Glomerular visceral epithelial cell (primary cell): ENCODE measurements at regions not wholly inside any gene's neighbourhood (a gene's known extent, or its start where the extent isn't known, plus 50 kb on each side); places are given as distances from the start of the nearest gene placed in this dataset.
"Not testable (repeated sequence)": the region's sequence is repeated elsewhere in the genome, so short reads cannot be mapped to it uniquely, and the experiment has no call there.

Experiments used
- DNase-seq: peaks from one replicate; pipeline ENCODE4 v3.0.0-alpha.2; 2016; ENCODE audit errors: extremely low spot score

DNA sequence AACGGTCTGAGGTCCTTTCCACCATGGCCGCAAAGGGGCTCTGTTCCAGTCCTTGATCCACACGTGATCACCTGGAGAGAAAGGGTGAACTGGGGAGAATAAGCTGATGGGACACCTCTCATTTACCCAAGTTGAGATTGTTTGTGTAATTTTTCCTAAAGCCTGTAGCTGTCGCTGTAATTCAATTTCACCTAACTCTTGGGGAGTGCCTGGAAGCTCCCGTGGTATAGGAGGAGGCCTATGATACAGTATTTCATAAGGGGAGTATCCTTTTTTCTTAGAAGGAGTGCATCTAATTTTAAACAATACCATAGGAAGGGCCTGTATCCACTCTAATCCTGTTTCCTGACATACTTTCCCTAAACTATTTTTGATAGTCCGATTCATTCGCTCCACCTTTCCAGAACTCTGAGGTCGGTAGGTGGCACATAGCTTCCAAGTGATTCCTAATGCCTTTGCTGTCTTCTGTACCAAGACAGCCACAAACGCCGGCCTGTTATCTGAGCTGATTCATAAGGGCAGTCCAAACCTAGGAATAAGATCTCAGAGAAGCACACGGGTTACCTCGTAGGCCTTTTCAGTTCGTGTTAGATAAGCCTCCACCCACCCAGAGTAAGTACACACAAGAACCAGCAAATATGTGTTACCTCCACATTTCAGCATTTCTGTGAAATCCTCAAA, 78.9 kb upstream of the VEPH1 start:
- not testable (repeated sequence) for DNase-seq

DNA sequence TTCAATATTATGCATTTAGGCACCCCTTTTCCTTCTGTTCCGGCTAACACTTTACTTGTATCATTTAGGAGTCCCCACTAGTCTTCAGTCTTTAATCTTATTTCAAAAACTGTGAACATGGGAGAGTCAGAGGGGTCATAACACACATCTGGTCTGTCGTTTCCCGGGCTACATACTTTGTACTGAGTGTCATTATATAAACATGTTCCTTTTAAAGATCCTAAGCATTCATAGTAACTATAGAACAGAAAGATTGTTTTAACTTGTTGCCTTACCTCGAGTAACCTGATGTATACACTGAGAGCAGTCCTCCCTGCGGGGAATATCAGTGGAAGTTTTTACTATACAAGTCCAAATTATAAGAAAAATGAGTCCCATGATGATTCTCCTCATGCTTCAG, 78.2 kb upstream of the VEPH1 start:
- DNase-seq = no peak

DNA sequence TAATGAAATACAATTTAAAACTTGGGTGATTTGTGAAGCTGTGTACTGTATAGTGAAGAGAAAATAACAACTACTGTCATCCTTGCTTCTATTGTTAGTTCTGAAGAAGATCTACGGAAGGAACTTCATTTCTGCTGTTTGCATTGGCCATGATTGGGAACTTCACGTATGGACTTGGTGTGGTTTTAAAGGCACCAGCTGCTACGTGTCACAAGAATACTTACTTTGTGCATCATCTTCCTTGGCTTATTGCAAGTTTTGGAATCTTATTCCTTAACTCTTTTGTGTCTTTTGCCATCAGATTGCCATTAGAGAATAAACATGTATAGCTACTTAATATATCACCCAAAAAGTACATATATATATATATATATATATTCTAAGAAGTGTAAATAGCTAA, 75.0 kb upstream of the VEPH1 start:
- no peak for DNase-seq

DNA sequence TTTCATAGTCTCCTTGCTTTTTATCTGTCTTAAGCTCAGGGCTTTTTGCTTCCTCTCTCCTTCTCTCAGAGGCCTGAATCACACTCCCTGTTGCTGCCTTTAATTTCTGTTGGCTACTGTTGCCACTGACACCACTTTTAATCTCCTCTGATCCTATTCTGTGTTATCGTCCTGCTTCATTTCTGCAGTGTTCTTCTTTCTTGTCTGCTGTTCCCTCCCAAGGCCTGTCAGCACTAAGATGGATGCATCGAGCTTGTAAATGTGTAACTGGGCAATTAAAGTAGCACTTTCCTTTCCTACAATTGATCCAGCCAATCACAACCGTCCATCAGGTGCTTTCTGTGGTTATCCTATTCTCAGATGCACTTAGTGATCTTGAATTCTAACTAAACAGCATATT, 71.3 kb upstream of the VEPH1 start:
- peak; percentile 4 for DNase-seq

DNA sequence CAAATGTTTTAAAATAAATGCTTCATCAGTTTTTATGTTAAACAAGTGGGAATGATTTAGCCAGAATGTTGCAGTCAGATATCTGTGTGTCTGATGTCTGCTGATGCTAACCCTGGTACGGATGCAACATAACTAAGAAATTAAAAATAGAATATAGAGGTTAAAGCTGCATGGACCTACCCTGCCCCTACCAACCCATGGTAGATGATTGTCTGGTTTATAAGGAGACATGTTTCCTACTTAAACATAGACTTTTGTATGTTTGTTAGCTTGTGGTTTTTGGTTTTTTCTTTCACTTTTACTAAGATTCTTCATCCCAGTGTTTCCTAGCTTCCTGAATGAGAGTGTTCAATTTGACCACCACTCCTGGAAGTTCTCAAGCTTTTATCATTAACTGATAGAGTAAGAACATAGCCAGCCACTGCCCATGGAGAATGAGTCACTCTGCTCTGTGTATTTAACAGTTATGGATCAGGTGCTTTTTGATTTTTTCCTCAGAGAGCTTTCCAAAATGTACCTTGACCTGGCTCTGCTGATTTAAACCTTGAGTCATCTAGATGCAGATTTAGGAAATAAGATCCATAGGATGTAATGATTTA, 70.7 kb upstream of the VEPH1 start:
- DNase-seq = peak; percentile 31

DNA sequence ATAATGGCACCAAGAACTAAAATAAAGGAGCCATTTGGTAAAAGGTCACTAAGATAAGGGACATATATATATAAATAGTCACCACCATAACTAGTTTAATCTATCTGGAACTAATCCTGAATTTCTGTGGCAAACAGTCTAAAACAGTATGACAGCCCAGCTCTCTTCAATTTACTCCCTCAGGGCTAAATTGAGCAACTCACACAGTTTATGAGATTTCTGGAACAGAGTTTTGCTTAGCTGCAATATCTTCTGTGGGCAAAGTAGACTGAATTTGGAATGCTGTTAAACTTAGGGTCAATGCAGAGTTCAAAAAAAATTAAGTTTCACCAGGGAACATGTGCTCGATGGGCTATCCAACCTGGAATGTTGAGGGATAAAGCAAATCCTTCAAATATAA, 70.1 kb upstream of the VEPH1 start:
- no peak for DNase-seq

DNA sequence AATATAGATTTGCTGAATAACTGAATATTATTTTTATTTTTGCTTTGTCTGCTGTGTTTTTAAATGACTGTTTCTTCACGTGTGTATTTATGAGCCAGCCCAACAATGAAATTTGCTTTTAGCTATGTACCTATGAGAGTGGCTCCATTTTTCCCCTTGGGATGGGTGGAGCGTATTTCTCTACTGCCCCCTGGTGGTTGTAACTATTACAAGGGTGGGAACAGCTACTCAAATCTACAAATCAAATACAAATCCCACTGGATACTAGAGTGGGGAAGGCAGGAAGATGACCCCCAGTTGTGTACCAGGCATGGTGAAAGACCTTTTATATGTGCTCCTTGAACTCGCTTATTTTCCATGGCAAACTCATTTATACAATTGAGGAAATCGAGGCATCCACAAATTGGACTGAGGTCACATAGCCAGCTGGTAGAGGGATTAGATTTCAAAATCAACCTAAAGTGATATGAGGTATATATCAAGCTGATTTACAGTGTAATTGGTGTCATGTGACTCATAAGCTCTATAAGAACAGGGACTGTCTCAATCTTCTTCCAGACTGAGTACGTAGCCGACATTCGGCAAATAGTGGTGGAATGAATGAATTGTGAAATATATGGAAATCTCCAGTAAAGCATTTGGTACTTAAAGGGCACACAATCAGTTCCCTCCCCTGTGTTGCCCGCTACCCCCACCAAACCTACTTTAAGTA, 69.5 kb upstream of the VEPH1 start:
- DNase-seq = peak; percentile 54

DNA sequence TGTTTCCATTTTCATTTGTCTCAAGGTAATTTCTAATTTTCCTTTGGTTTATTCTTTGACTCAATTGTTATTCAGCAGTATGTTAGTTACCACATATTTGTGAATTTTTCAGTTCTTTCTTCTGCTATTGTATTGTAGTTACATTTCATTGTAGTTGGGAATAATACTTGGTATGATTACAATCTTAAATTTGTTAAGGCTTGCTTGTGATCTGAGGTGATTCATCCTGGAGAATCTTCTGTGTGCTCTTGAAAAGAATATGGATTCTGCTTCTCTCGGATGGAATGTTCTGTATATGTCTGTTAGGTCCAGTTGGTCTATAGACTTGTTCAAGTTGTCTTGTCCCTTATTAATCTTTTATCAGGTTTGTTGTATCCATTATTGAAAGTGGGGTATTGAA, 63.4 kb upstream of the VEPH1 start:
- no peak for DNase-seq

DNA sequence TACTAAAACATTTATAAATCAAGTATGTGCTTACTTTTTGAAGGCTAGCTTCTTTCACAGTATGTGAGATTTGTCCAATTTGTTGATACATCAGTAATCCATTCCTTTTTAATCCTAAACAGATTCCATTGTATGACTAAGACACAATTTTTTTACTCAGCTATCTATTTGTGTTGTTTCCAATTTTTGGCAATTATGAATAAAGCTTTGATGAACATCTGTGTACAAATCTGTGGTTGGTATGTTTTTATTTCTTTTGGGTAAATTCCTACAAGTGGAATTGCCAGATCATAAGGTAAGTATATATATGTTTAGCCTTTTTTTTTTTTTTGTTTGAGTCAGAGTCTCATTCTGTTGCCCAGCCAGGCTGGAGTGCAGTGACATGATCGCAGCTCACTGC, 56.2 kb upstream of the VEPH1 start:
- no peak for DNase-seq
